GM18520 (cell line): ENCODE measurements at regions not wholly inside any gene's neighbourhood (a gene's known extent, or its start where the extent isn't known, plus 50 kb on each side); places are given as distances from the start of the nearest gene placed in this dataset.

ENCODE experiments used
- ATAC-seq: cut with Tn5 transposase; IDR thresholded peaks from one replicate; pipeline ENCODE4 v1.9.1; 2021; ENCODE audit not compliant: unreplicated experiment

DNA sequence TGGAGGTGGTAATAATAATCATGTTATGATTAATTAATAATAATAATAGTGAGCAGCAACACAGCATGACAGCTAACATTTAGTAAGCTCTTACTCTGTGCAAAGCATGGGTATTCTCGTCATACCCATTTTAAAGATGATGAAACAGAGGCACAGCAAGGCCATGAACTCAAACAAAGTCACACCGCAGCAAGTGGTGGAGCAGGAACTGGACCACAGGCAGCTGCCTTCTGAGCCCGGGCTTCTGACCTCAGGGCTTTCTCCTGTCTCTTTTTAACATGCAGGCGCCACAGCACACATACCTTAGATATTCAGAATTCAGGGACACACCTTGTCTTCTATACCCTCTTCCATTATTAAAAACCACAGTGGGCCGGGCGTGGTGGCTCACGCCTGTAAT, 50.7 kb upstream of the SPATA12 start:
- no peak for ATAC-seq

DNA sequence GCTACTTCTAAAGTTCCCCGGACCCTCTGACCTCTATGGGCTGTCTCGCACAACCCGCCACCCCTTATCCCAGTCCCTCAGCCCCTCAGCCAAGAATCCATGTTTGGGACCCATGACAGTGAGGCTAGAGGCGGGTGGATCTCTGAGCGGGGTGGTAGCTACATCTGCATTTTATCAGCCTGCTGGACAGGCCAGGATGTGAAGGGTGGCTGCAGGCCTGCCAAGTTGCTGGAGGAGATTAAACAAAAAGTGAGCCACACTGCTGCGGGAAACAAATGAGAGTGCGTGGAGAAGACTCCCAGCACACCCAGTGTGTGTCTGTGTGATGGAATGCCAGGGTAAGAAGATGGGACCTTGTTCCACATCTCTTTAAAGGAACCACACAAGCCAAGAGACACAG, 51.1 kb upstream of the SPATA12 start:
- no peak for ATAC-seq

DNA sequence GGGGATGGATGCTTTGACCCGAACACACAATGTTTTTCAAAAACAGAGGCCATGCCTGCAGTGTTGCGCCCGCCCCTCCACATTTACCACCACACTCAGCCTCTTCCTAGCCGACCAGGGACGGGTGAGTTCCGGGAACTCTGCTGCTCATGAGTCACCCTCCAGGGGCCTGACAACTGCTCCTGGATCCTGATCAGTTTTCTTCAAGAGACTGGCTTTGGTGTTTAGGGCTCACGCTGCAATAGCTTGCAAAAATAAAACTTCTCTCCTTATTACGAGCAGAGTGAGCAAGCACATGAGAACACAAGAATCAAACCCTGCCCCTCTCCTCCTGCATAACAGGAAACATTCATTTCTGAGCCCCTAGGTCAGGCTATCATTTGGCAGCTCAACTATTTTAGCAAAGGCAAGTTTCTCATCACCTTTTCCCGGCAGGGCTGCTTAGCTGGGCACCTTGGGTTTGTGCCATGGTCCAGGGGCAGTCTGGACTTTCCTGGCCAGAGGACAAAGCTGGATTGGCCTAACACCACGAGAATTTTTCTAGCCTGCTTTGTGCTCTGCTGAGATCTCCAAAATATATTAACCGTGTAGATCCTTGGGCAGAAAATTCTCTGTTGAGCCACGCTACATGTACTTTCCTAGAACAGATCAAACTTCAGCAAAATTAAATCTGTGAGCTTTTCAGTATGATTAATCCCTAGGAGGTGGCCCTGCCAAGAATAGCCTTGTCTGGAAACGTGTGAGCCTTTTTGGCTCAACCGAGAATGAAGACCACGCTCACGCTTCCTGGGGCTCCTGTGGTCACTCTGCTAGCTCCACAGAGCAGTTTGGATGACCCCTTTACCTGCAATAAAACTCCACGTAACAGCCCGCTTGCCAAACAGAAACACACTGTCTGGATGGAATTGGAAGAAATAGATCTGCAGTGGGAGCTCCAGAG, 52.7 kb upstream of the SPATA12 start:
- ATAC-seq, result no peak

DNA sequence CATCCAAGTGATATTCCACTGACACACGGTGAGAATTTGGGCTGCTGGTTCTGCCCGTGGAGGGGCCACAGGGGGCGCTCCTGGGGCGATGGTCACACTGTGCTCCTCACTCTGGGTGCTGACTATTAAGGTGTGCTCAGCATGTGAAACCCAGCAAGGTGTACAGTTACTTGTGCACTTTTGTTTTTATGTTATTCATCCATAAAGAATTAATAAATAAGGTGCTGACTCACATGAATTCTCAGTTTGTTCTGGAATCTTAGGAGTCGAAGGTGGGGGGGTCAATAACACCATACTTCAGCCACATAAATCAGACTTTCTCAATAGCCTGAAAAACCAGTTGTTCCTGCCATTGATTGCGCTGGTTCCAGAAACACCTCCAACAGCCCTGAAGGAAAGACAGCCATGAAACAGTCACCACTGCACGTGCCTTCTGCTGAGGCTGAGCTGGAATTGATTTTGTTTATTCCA, 53.5 kb upstream of the SPATA12 start:
- ATAC-seq, result no peak

GRCh38 chr3:57006179-57006657, 54.2 kb upstream of the SPATA12 start:
- ATAC-seq, result no peak

DNA sequence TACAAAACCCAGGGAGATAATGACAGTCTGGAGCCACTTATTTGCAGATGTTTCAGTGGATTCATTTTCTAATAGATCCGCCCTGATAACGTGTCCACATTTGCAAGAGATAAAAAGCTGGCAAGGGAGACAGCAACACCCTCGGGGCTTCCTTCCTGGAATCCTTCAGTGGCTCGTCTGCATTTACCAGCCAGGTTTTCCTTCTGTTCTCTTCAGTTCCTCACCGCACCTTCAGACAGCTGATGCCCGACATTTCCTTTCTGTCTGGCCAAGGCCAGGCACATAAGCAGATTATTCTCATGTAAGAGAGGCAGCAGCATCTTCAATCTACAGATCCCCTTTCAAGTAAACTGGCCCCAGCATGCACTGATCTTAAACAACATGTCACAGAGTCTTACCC, 56.2 kb upstream of the SPATA12 start:
- no peak for ATAC-seq

GRCh38 chr3:57003676-57004075, 56.8 kb upstream of the SPATA12 start:
- no peak for ATAC-seq

DNA sequence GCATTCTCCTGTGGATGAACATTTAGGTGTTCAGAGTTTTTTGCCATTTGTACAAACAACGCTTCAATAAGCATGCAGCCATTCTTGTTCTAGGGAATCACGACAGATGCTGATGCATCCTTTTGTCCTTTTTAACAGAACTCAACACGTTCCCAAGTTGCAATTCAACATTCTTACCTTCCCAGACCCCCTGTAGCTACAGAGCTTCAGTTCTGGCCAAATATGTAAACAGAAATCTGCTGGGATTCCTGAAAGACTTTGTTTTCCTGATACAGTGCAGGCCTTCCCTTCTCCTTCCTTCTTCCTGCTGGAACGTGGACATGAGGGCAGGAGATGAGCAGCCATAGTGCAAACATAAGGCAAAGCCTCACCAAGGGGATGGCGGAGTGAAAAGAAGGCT, 59.1 kb upstream of the SPATA12 start:
- no peak for ATAC-seq

GRCh38 chr3:57000012-57000411, 60.5 kb upstream of the SPATA12 start:
- ATAC-seq, result no peak

DNA sequence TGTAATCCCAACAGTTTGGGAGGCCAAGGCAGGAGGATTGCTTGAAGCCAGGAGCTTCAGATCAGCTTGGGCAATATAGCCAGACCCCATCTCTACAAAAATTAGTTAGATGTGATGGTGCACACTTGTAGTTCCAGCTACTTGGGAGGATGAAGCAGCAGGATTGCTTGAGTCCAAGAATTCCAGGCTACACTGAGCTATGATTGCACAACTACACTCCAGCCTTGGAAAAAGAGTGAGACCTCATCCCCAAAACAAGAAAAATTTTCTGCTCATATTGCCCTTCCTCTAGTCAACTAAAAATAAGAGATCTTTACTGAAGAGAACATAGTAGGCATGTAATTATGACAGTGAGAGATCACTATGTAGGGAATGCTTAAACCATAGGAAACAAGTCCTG, 60.9 kb upstream of the SPATA12 start:
- no peak for ATAC-seq

DNA sequence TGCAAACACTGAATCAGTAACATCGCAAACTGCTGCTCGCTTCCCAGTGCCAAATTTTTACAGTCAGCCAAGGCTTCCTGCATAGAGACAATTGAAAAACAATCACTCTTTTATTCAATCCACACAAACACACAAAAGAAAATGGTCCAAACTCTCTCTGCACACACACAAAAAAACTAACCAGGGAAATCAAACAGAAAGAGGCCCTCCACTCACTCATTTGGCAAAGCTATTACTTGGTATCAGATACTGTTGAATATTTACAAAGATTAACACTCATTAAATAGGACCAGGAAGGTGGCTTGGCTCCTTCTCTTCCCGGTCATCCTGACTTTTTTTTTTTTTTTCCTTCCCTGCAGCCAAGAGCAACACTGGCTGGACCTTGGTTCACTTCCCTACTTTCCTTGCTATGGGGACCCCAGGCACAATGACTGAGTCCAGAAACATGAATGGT, 62.4 kb upstream of the SPATA12 start:
- no peak for ATAC-seq

DNA sequence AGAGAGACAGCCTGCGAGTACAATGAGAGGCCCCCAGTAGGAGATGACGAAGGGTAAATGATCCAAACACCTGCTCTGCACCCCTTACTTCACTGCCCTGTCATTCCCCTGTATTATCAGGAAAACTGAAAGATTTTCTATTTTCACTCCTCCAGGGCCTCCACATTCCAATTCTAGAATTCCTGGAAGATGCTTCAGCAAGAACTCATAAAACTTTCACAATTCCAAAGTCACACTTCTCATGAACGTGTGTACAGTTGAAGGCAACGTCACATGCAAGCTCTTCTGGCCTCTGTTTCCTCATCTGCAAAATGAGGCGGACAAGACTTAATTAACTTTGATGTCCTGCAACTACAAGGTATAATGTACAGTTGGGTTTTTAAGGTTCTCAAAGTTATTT, 62.8 kb upstream of the SPATA12 start:
- no peak for ATAC-seq

GRCh38 chr3:56997041-56997440, 63.4 kb upstream of the SPATA12 start:
- no peak for ATAC-seq

DNA sequence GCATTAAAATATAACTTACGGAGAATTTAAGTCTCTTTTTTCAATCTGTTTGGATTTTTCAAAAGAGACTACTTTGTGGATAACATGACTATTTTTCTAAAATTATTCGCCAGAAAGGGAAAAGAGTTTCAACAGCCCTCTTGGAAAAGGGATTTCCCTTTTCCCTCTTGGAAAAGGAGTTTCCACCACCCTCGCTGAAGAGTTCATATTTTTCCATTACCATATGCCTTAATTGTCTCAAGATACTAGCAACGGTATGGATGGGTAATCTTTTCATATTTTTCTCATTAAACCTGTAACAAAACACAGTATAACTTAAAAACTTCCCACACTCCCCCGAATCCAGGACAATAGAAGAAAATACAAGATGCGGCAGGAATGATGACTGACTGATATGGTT, 66.1 kb upstream of the SPATA12 start:
- ATAC-seq, result no peak

DNA sequence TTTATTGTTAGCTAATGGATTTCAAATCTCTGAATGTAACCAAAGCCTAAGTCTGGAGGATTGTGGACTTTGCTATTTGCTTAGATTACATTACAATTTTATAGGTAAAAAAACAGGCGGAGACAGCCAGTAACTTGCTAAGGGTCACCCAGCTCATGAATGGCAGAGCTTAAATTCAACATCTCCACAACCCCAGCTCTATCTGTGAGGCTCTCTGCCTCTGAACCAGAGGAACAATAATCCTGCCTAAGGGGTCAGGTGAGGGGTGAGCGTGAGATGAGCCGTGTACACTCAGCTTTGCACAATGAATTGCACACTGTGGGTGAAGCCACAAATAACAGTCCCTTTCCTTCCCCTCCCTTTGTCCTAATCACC, 69.8 kb upstream of the SPATA12 start:
- ATAC-seq, result no peak

GRCh38 chr3:56989977-56990640, 70.4 kb upstream of the SPATA12 start:
- no peak for ATAC-seq

DNA sequence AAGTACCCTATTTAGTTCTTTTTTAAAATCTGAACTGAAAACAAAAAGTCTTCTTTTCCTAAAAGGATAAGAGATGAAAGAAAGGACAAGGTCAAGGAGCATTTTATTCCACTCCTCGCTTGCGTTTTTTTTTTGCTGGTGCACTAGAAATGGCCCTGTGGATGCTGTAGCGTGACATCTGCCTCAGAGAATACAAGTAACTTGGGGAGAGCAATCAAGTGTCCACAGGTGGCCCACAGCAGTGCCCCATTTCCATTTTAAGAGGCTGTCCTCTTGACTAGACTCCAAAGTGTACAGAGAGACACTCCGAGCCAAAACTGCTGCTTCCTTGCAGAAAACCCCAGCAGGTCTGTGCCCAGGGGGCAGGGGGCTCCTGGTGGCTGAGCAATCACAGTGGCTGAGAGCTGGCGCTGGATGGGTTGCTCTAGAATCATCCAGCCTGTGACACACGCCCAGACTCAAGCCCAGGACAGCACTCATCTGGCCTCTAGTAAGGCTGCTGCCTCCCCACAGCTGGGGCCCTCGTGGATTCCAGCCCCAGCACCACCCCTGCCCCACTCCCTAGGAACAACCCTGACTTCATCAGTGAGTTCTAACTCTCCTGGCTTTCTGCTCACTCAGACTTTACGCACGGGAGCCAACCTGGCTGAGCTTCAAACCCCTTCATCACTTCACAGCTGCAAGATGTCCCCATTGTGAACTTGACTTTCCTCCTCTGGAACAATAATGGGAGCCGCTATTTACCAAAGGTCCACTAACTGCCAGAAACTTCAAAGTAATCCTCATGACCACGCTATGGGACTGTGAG, 71.1 kb upstream of the SPATA12 start:
- no peak for ATAC-seq

- no peak for ATAC-seq
These were observed 71.9 kb upstream of the SPATA12 start for GRCh38 chr3:56988458-56989168.

- ATAC-seq, result no peak
These were observed 73.1 kb upstream of the SPATA12 start for GRCh38 chr3:56987238-56987895.

- ATAC-seq, result no peak
These were observed 74.1 kb upstream of the SPATA12 start for GRCh38 chr3:56986347-56986746.
